Lower leg skin (tissue), 3 donors: ENCODE measurements at regions not wholly inside any gene's neighbourhood (a gene's known extent, or its start where the extent isn't known, plus 50 kb on each side); places are given as distances from the start of the nearest gene placed in this dataset.
"Not testable (repeated sequence)": the region's sequence is repeated elsewhere in the genome, so short reads cannot be mapped to it uniquely, and the experiment has no call there.

ENCODE experiments used
- POLR2A ChIP-seq, 2 donors: fragments of 450-650 bp; IDR thresholded peaks; one replicate each; pipeline ENCODE4 v1.6.1; 2016 to 2017; ENCODE audit warnings: antibody characterized with exemption in 2 of 2, mild to moderate bottlenecking in 1 of 2, moderate library complexity in 1 of 2
- TF ChIP-seq, protein P1 (sequence below), 3 donors: fragments of 450-650 bp; IDR thresholded peaks; one replicate each; pipeline ENCODE4 v1.5.1; 2016; ENCODE audit warnings: antibody characterized with exemption in 3 of 3, mild to moderate bottlenecking in 3 of 3, moderate library complexity in 2 of 3

- TF ChIP-seq, protein P1, sequence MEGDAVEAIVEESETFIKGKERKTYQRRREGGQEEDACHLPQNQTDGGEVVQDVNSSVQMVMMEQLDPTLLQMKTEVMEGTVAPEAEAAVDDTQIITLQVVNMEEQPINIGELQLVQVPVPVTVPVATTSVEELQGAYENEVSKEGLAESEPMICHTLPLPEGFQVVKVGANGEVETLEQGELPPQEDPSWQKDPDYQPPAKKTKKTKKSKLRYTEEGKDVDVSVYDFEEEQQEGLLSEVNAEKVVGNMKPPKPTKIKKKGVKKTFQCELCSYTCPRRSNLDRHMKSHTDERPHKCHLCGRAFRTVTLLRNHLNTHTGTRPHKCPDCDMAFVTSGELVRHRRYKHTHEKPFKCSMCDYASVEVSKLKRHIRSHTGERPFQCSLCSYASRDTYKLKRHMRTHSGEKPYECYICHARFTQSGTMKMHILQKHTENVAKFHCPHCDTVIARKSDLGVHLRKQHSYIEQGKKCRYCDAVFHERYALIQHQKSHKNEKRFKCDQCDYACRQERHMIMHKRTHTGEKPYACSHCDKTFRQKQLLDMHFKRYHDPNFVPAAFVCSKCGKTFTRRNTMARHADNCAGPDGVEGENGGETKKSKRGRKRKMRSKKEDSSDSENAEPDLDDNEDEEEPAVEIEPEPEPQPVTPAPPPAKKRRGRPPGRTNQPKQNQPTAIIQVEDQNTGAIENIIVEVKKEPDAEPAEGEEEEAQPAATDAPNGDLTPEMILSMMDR (IDR thresholded peaks at IDR 0.05), result not testable (repeated sequence)
- not testable (repeated sequence) for TF ChIP-seq POLR2A (IDR thresholded peaks at IDR 0.05)
Observed at GRCh38 chr11:3445535-3445934, 66.6 kb upstream of the ZNF195 start.
